ENCODE measurements at regions not wholly inside any gene's neighbourhood (a gene's known extent, or its start where the extent isn't known, plus 50 kb on each side); places are given as distances from the start of the nearest gene placed in this dataset.

GRCh38 chr13:67505376-67505775 lies 275.2 kb upstream of the PCDH9 start:
- Histone ChIP-seq H3K9me3 (no peaks in the 10 kb centered on the region), H3K36me3 (no peaks in the 10 kb centered on the region), H3K27ac (no peak overlapping the region), H3K4me1 (no peaks in the 10 kb centered on the region), H3K27me3 (no peaks in the 10 kb centered on the region), H3K4me3 (no peak overlapping the region)
- no peak for ATAC-seq (ENCODE audit: low FRiP score in 2 of 2)
- TF ChIP-seq CTCF (IDR thresholded peaks at IDR 0.05), result no peak
- no peak for TF ChIP-seq EP300 (IDR thresholded peaks at IDR 0.05)
- no peak for TF ChIP-seq POLR2A (IDR thresholded peaks at IDR 0.05)
- TF ChIP-seq POLR2AphosphoS5 (IDR thresholded peaks at IDR 0.05), result no peak
- DNase-seq, result no peak

GRCh38 chr13:67498948-67499347 lies 268.8 kb upstream of the PCDH9 start:
- DNase-seq (no peak), ATAC-seq (ENCODE audit: low FRiP score in 2 of 2) (no peak)
- WGBS, 2 donors, result 82 to 84% methylated on average over 3 of the region's 3 CpGs
- Histone ChIP-seq H3K27me3 (no peaks in the 10 kb centered on the region), H3K9me3 (no peaks in the 10 kb centered on the region), H3K4me3 (no peak overlapping the region), H3K4me1 (no peaks in the 10 kb centered on the region), H3K27ac (no peak overlapping the region), H3K36me3 (no peaks in the 10 kb centered on the region)
- no peak for TF ChIP-seq POLR2A (IDR thresholded peaks at IDR 0.05)
- TF ChIP-seq CTCF (IDR thresholded peaks at IDR 0.05), result no peak
- TF ChIP-seq POLR2AphosphoS5 (IDR thresholded peaks at IDR 0.05), result no peak
- TF ChIP-seq EP300 (IDR thresholded peaks at IDR 0.05), result no peak

GRCh38 chr13:67493835-67494234 lies 263.7 kb upstream of the PCDH9 start:
- no peak overlapping the region for H3K27ac ChIP-seq
- no peaks in the 10 kb centered on the region for H3K27me3 ChIP-seq
- ATAC-seq (ENCODE audit: low FRiP score in 2 of 2) (no peak), DNase-seq (no peak)
- no peak overlapping the region for H3K4me3 ChIP-seq
- H3K9me3 ChIP-seq, result no peaks in the 10 kb centered on the region
- H3K4me1 ChIP-seq, result no peaks in the 10 kb centered on the region
- no peaks in the 10 kb centered on the region for H3K36me3 ChIP-seq
- WGBS, 2 donors, result 17 to 26% methylated on average over 1 of the region's 1 CpG
- no peak for TF ChIP-seq EP300 (IDR thresholded peaks at IDR 0.05)
- no peak for TF ChIP-seq POLR2A (IDR thresholded peaks at IDR 0.05)
- TF ChIP-seq CTCF (IDR thresholded peaks at IDR 0.05), result no peak
- no peak for TF ChIP-seq POLR2AphosphoS5 (IDR thresholded peaks at IDR 0.05)

GRCh38 chr13:67489016-67489415 lies 258.9 kb upstream of the PCDH9 start:
- Histone ChIP-seq H3K27ac (no peak overlapping the region), H3K36me3 (no peaks in the 10 kb centered on the region), H3K4me1 (no peaks in the 10 kb centered on the region), H3K27me3 (no peaks in the 10 kb centered on the region), H3K9me3 (no peaks in the 10 kb centered on the region), H3K4me3 (no peak overlapping the region)
- no peak for DNase-seq
- ATAC-seq (ENCODE audit: low FRiP score in 2 of 2), result no peak
- WGBS, 2 donors, result 70 to 79% methylated on average over 2 of the region's 2 CpGs
- no peak for TF ChIP-seq CTCF (IDR thresholded peaks at IDR 0.05)
- no peak for TF ChIP-seq POLR2AphosphoS5 (IDR thresholded peaks at IDR 0.05)
- no peak for TF ChIP-seq EP300 (IDR thresholded peaks at IDR 0.05)

- WGBS, 2 donors, result 91 to 92% methylated on average over 1 of the region's 1 CpG
- Histone ChIP-seq H3K4me1 (no peaks in the 10 kb centered on the region), H3K27ac (no peak overlapping the region), H3K4me3 (no peak overlapping the region), H3K36me3 (no peaks in the 10 kb centered on the region), H3K9me3 (no peaks in the 10 kb centered on the region), H3K27me3 (no peaks in the 10 kb centered on the region)
- no peak for DNase-seq
- TF ChIP-seq CTCF (IDR thresholded peaks at IDR 0.05) (no peak), POLR2AphosphoS5 (IDR thresholded peaks at IDR 0.05) (no peak), POLR2A (IDR thresholded peaks at IDR 0.05) (no peak), EP300 (IDR thresholded peaks at IDR 0.05) (no peak)
- ATAC-seq (ENCODE audit: low FRiP score in 2 of 2), result no peak
Observed at GRCh38 chr13:67481445-67481844, 251.3 kb upstream of the PCDH9 start.

Data from upper lobe of left lung (tissue), 6 donors.